A673 (cell line): ENCODE measurements at regions not wholly inside any gene's neighbourhood (a gene's known extent, or its start where the extent isn't known, plus 50 kb on each side); places are given as distances from the start of the nearest gene placed in this dataset.

Source experiments
- BruUV-seq: library from RNA; stranded (reverse); fragments of 400-500 nt; replicated peaks from 2 replicates; lab custom pipeline; 2021; lab: Mats Ljungman, UMichigan
- CTCF ChIA-PET: fragments of 300-600 bp; sonication (Branson Sonifier 250); formaldehyde crosslinking; loops from one replicate; lab custom pipeline; 2022; ENCODE audit warnings: antibody characterized with exemption; lab: Charles Lee
- POLR2A ChIA-PET: fragments of 300-600 bp; sonication (Branson Sonifier 250); formaldehyde crosslinking; loops from one replicate; lab custom pipeline; 2022; ENCODE audit warnings: antibody characterized with exemption; ENCODE audit not compliant: low non-redundant PET; lab: Charles Lee
- DNase-seq: peaks from one replicate; pipeline ENCODE4 v3.0.0-alpha.2; 2015; ENCODE audit warnings: low spot score
- H3K27ac ChIP-seq: fragments of 200-600 bp; sonication (generic); 2 replicates; pipeline ENCODE4 v1.5.1; 2016; ENCODE audit warnings: mixed run types, low read depth, mild to moderate bottlenecking, mixed read lengths, antibody characterized with exemption, low read length; ENCODE audit not compliant: poor library complexity, severe bottlenecking
- H3K27me3 ChIP-seq: fragments of 200-600 bp; sonication (generic); replicated peaks from 2 replicates; pipeline ENCODE4 v1.6.1; 2017; ENCODE audit warnings: mixed run types, low read depth, mild to moderate bottlenecking, mixed read lengths, antibody characterized with exemption, low read length; ENCODE audit not compliant: insufficient read depth, poor library complexity
- H3K36me3 ChIP-seq: fragments of 200-600 bp; sonication (generic); 2 replicates; pipeline ENCODE4 v1.6.1; 2016; ENCODE audit warnings: mixed run types, mild to moderate bottlenecking, mixed read lengths, antibody characterized with exemption, low read length; ENCODE audit not compliant: insufficient read depth, poor library complexity, severe bottlenecking
- H3K4me1 ChIP-seq: fragments of 200-600 bp; sonication (generic); 2 replicates; pipeline ENCODE4 v1.6.1; 2017; ENCODE audit warnings: mixed run types, mild to moderate bottlenecking, mixed read lengths, antibody characterized with exemption, low read length; ENCODE audit not compliant: insufficient read depth, poor library complexity, severe bottlenecking
- H3K4me3 ChIP-seq: fragments of 200-600 bp; sonication (generic); 2 replicates; pipeline ENCODE4 v1.5.1; 2016; ENCODE audit warnings: low read depth, mixed run types, mild to moderate bottlenecking, mixed read lengths, low read length; ENCODE audit not compliant: poor library complexity, severe bottlenecking
- H3K9me3 ChIP-seq: fragments of 200-600 bp; sonication (generic); 2 replicates; pipeline ENCODE4 v1.6.1; 2016; ENCODE audit warnings: mixed run types, low read depth, mild to moderate bottlenecking, mixed read lengths, antibody characterized with exemption, low read length; ENCODE audit not compliant: poor library complexity, severe bottlenecking
- EZH2 ChIP-seq: fragments of 200-600 bp; sonication (generic); IDR thresholded peaks from 2 replicates; pipeline ENCODE4 v1.6.1; 2017; ENCODE audit warnings: borderline replicate concordance, low read depth, mild to moderate bottlenecking, mixed read lengths, antibody characterized with exemption, low read length; ENCODE audit not compliant: poor library complexity, severe bottlenecking
- intact Hi-C: fragments of 100-400 bp; cut with micrococcal nuclease; formaldehyde crosslinking; loops from one replicate; pipeline ENCODE4 v1.10.0; 2022; ENCODE audit not compliant: unreplicated experiment
- TF ChIP-seq, protein P1 (sequence below): fragments of 300-800, 200-600 bp; sonication (generic); conservative IDR thresholded peaks from 2 replicates; pipeline ENCODE4 v1.5.1; 2017; ENCODE audit warnings: low read depth, mild to moderate bottlenecking, antibody characterized with exemption, low read length, moderate library complexity, mixed read lengths

DNA sequence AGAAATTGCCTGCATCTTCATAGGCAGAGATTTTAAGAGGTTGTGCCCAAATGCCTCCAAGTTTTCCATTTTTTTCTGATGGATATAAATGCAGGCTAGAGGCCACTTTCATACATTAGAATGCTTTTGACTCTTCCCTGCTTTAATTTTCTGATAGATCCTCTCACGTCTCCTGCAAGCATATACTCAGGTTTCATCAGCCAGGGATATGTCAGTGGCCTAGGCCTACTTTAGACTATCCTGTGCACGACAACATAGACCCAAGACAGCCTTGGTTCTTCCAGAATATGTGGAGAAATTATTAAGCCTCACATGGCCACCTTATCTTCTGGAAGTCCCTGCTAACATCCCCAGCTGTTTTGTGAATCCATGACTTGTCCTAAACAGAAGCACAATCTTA is 415.9 kb downstream of the TDRD15 start:
- no TSS peak for BruUV-seq
- Histone ChIP-seq H3K4me3 (no peak overlapping the region), H3K27me3 (no peaks in the 10 kb centered on the region), H3K9me3 (peaks cover 29% of the 10 kb centered on the region), H3K27ac (no peak overlapping the region), H3K36me3 (no peaks in the 10 kb centered on the region), H3K4me1 (no peaks in the 10 kb centered on the region)
- DNase-seq: no peak
- intact Hi-C loops: no loop called here
- TF ChIP-seq, protein P1, sequence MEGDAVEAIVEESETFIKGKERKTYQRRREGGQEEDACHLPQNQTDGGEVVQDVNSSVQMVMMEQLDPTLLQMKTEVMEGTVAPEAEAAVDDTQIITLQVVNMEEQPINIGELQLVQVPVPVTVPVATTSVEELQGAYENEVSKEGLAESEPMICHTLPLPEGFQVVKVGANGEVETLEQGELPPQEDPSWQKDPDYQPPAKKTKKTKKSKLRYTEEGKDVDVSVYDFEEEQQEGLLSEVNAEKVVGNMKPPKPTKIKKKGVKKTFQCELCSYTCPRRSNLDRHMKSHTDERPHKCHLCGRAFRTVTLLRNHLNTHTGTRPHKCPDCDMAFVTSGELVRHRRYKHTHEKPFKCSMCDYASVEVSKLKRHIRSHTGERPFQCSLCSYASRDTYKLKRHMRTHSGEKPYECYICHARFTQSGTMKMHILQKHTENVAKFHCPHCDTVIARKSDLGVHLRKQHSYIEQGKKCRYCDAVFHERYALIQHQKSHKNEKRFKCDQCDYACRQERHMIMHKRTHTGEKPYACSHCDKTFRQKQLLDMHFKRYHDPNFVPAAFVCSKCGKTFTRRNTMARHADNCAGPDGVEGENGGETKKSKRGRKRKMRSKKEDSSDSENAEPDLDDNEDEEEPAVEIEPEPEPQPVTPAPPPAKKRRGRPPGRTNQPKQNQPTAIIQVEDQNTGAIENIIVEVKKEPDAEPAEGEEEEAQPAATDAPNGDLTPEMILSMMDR: no peak
- no peak for TF ChIP-seq EZH2
- ChIA-PET POLR2A (no interaction called here), CTCF (no interaction called here)

DNA sequence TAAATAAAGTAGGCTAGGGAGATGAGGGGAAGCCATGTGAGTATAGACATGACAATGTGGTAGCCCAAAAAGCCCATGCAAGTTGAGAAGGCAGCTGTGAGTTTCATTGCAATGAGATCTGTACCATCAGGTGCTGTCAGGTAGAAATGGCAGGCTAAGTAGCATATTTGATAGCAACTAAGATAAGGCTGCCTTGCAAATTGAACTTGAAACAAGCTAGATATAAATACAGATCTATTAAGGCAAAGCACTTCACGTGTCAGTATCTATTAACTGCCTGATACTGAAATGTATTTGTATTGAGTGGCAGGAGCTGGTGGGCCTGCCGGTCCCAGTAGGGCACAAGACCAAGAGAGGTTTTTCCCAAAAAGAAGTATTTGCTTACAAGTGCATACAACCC is 419.9 kb downstream of the TDRD15 start:
- H3K36me3 ChIP-seq: no peaks in the 10 kb centered on the region
- intact Hi-C loops: no loop called here
- H3K4me1 ChIP-seq: no peaks in the 10 kb centered on the region
- no peak for DNase-seq
- H3K4me3 ChIP-seq: no peak overlapping the region
- H3K9me3 ChIP-seq: peaks cover 3% of the 10 kb centered on the region
- H3K27ac ChIP-seq: no peak overlapping the region
- CTCF ChIA-PET: no interaction called here
- no TSS peak for BruUV-seq
- no peaks in the 10 kb centered on the region for H3K27me3 ChIP-seq
- TF ChIP-seq EZH2: no peak
- TF ChIP-seq, protein P1: no peak
- POLR2A ChIA-PET: no interaction called here

DNA sequence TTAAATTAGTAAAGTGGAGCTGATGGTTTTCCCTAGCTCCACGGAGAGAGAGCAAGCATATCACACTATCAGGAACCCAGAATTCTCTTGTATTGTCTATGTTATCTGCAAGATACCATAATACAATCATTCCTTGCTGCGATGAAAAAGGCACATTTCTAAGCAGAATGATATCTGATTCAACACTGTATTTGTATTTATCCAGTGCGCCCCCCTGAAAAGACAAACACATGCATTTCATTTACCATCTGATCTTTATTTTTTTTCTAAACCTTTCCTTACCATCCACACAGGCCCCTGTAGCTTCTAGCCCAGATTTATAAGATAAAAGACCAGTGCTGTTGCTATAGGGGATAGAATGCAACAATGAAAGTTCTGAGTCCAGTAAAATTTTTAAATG is 420.6 kb downstream of the TDRD15 start:
- Histone ChIP-seq H3K4me1 (no peaks in the 10 kb centered on the region), H3K27ac (no peak overlapping the region), H3K9me3 (no peaks in the 10 kb centered on the region), H3K27me3 (no peaks in the 10 kb centered on the region), H3K4me3 (no peak overlapping the region), H3K36me3 (no peaks in the 10 kb centered on the region)
- TF ChIP-seq, protein P1: no peak
- no peak for TF ChIP-seq EZH2
- intact Hi-C loops: no loop called here
- BruUV-seq: no TSS peak
- no peak for DNase-seq
- POLR2A ChIA-PET: no interaction called here
- CTCF ChIA-PET: no interaction called here
